ENCODE measurements at regions not wholly inside any gene's neighbourhood (a gene's known extent, or its start where the extent isn't known, plus 50 kb on each side); places are given as distances from the start of the nearest gene placed in this dataset.

- Histone ChIP-seq H3K4me1 (replicated peaks in 1 of 2) (no peaks in the 10 kb centered on the region), H3K4me3 (no peak overlapping the region), H3K27ac (no peak overlapping the region)
- in situ Hi-C loops (cut with MboI; ENCODE audit: low pct_unique_long_range_greater_than_20kb in 2 of 9, low sequenced_read_pairs in 9 of 9, unreplicated experiment in 9 of 9), result no loop called here
- ATAC-seq (replicated peaks in 6 of 8), result no peak
- WGBS, 10 experiments, result 20 to 89% (median 60%) methylated on average over 1 to 3 of the region's 3 CpGs; no CpG with 5 or more reads in 1 of the 10 experiments
Observed at GRCh38 chr4:189294574-189294973, 646.1 kb upstream of the FRG1 start.

GRCh38 chr4:189299706-189300105 is 641.0 kb upstream of the FRG1 start:
- Histone ChIP-seq H3K4me3 (no peak overlapping the region), H3K27ac (no peak overlapping the region), H3K4me1 (replicated peaks in 1 of 2) (peaks cover 7 to 9% of the 10 kb centered on the region in 2 donors)
- in situ Hi-C loops (cut with MboI; ENCODE audit: low pct_unique_long_range_greater_than_20kb in 2 of 9, low sequenced_read_pairs in 9 of 9, unreplicated experiment in 9 of 9), result no loop called here
- 7 to 100% (median 63%) methylated on average over 1 to 5 of the region's 5 CpGs; no CpG with 5 or more reads in 1 of the 10 experiments for WGBS, 10 experiments
- no peak for ATAC-seq (replicated peaks in 6 of 8)

GRCh38 chr4:189301692-189302091 is 639.0 kb upstream of the FRG1 start:
- H3K27ac ChIP-seq, result no peak overlapping the region
- WGBS, 10 experiments, result 0 to 92% (median 60%) methylated on average over 1 to 6 of the region's 9 CpGs; no CpG with 5 or more reads in 7 of the 10 experiments
- in situ Hi-C loops (cut with MboI; ENCODE audit: low pct_unique_long_range_greater_than_20kb in 2 of 9, low sequenced_read_pairs in 9 of 9, unreplicated experiment in 9 of 9), result no loop called here
- no peak for ATAC-seq (replicated peaks in 6 of 8)
- H3K4me1 ChIP-seq (replicated peaks in 1 of 2), result peaks cover 8 to 22% of the 10 kb centered on the region in 2 donors
- H3K4me3 ChIP-seq, result no peak overlapping the region

- ATAC-seq (replicated peaks in 6 of 8), result no peak
- 0 to 100% (median 83%) methylated on average over 1 to 8 of the region's 8 CpGs for WGBS, 10 experiments
- Histone ChIP-seq H3K4me3 (no peak overlapping the region), H3K27ac (no peak overlapping the region), H3K4me1 (replicated peaks in 1 of 2) (peaks cover 8 to 22% of the 10 kb centered on the region in 2 donors)
- in situ Hi-C loops (cut with MboI; ENCODE audit: low pct_unique_long_range_greater_than_20kb in 2 of 9, low sequenced_read_pairs in 9 of 9, unreplicated experiment in 9 of 9), result no loop called here
Observed at GRCh38 chr4:189302719-189303118, 638.0 kb upstream of the FRG1 start.

GRCh38 chr4:189304167-189304566 is 636.5 kb upstream of the FRG1 start:
- Histone ChIP-seq H3K4me3 (no peak overlapping the region), H3K4me1 (replicated peaks in 1 of 2) (peaks cover 8 to 22% of the 10 kb centered on the region in 2 donors), H3K27ac (no peak overlapping the region)
- peak in 4 of 8 experiments; percentile 27 to 79 (median 52) for ATAC-seq (replicated peaks in 6 of 8)
- WGBS, 10 experiments, result 18 to 83% (median 50%) methylated on average over 1 to 2 of the region's 2 CpGs; no CpG with 5 or more reads in 1 of the 10 experiments
- in situ Hi-C loops (cut with MboI; ENCODE audit: low pct_unique_long_range_greater_than_20kb in 2 of 9, low sequenced_read_pairs in 9 of 9, unreplicated experiment in 9 of 9), result no loop called here

GRCh38 chr4:189304809-189305208 is 635.9 kb upstream of the FRG1 start:
- no peak overlapping the region for H3K27ac ChIP-seq
- 0 to 60% (median 26%) methylated on average over 1 to 2 of the region's 2 CpGs; no CpG with 5 or more reads in 2 of the 10 experiments for WGBS, 10 experiments
- in situ Hi-C loops (cut with MboI; ENCODE audit: low pct_unique_long_range_greater_than_20kb in 2 of 9, low sequenced_read_pairs in 9 of 9, unreplicated experiment in 9 of 9), result no loop called here
- H3K4me1 ChIP-seq (replicated peaks in 1 of 2), result peaks cover 8 to 22% of the 10 kb centered on the region in 2 donors
- no peak overlapping the region for H3K4me3 ChIP-seq
- no peak for ATAC-seq (replicated peaks in 6 of 8)

- 0 to 80% (median 40%) methylated on average over 1 to 3 of the region's 3 CpGs; no CpG with 5 or more reads in 1 of the 10 experiments for WGBS, 10 experiments
- in situ Hi-C loops (cut with MboI; ENCODE audit: low pct_unique_long_range_greater_than_20kb in 2 of 9, low sequenced_read_pairs in 9 of 9, unreplicated experiment in 9 of 9), result no loop called here
- H3K4me1 ChIP-seq (replicated peaks in 1 of 2), result peaks cover 8 to 22% of the 10 kb centered on the region in 2 donors
- peak in 4 of 8 experiments; percentile 76 to 85 (median 84) for ATAC-seq (replicated peaks in 6 of 8)
- H3K4me3 ChIP-seq, result no peak overlapping the region
- H3K27ac ChIP-seq, result no peak overlapping the region
Observed at GRCh38 chr4:189305500-189305899, 635.2 kb upstream of the FRG1 start.

GRCh38 chr4:189311251-189311650 is 629.4 kb upstream of the FRG1 start:
- H3K4me1 ChIP-seq (replicated peaks in 1 of 2), result no peaks in the 10 kb centered on the region
- H3K4me3 ChIP-seq, result no peak overlapping the region
- WGBS, 10 experiments, result 0 to 60% (median 30%) methylated on average over 1 of the region's 1 CpG; no CpG with 5 or more reads in 2 of the 10 experiments
- in situ Hi-C loops (cut with MboI; ENCODE audit: low pct_unique_long_range_greater_than_20kb in 2 of 9, low sequenced_read_pairs in 9 of 9, unreplicated experiment in 9 of 9), result no loop called here
- ATAC-seq (replicated peaks in 6 of 8), result no peak
- no peak overlapping the region for H3K27ac ChIP-seq

- no peak for ATAC-seq (replicated peaks in 6 of 8)
- Histone ChIP-seq H3K4me1 (replicated peaks in 1 of 2) (no peaks in the 10 kb centered on the region), H3K4me3 (no peak overlapping the region), H3K27ac (no peak overlapping the region)
- WGBS, 10 experiments, result 0 to 100% (median 73%) methylated on average over 1 to 3 of the region's 4 CpGs; no CpG with 5 or more reads in 3 of the 10 experiments
- in situ Hi-C loops (cut with MboI; ENCODE audit: low pct_unique_long_range_greater_than_20kb in 2 of 9, low sequenced_read_pairs in 9 of 9, unreplicated experiment in 9 of 9), result no loop called here
Observed at GRCh38 chr4:189313064-189313463, 627.6 kb upstream of the FRG1 start.

GRCh38 chr4:189313861-189314513 is 626.7 kb upstream of the FRG1 start:
- 44 to 100% (median 94%) methylated on average over 1 to 5 of the region's 24 CpGs; no CpG with 5 or more reads in 7 of the 10 experiments for WGBS, 10 experiments
- in situ Hi-C loops (cut with MboI; ENCODE audit: low pct_unique_long_range_greater_than_20kb in 2 of 9, low sequenced_read_pairs in 9 of 9, unreplicated experiment in 9 of 9), result no loop called here
- Histone ChIP-seq H3K27ac (no peak overlapping the region), H3K4me3 (no peak overlapping the region), H3K4me1 (replicated peaks in 1 of 2) (no peaks in the 10 kb centered on the region)
- no peak for ATAC-seq (replicated peaks in 6 of 8)

- 13 to 94% (median 80%) methylated on average over 1 to 5 of the region's 6 CpGs; no CpG with 5 or more reads in 1 of the 10 experiments for WGBS, 10 experiments
- ATAC-seq (replicated peaks in 6 of 8), result no peak
- H3K4me1 ChIP-seq (replicated peaks in 1 of 2), result no peaks in the 10 kb centered on the region
- in situ Hi-C loops (cut with MboI; ENCODE audit: low pct_unique_long_range_greater_than_20kb in 2 of 9, low sequenced_read_pairs in 9 of 9, unreplicated experiment in 9 of 9), result no loop called here
- no peak overlapping the region for H3K4me3 ChIP-seq
- H3K27ac ChIP-seq, result no peak overlapping the region
Observed at GRCh38 chr4:189322426-189322825, 618.2 kb upstream of the FRG1 start.

GRCh38 chr4:189341881-189342280 is 598.8 kb upstream of the FRG1 start:
- H3K4me3 ChIP-seq, result no peak overlapping the region
- in situ Hi-C loops (cut with MboI; ENCODE audit: low pct_unique_long_range_greater_than_20kb in 2 of 9, low sequenced_read_pairs in 9 of 9, unreplicated experiment in 9 of 9), result no loop called here
- no peak overlapping the region for H3K27ac ChIP-seq
- no peak for ATAC-seq (replicated peaks in 6 of 8)
- WGBS, 10 experiments, result 0 to 100% (median 88%) methylated on average over 1 to 3 of the region's 3 CpGs; no CpG with 5 or more reads in 1 of the 10 experiments
- no peaks in the 10 kb centered on the region for H3K4me1 ChIP-seq (replicated peaks in 1 of 2)

GRCh38 chr4:189355590-189355989 is 585.1 kb upstream of the FRG1 start:
- no peak for ATAC-seq (replicated peaks in 6 of 8)
- Histone ChIP-seq H3K4me1 (replicated peaks in 1 of 2) (no peaks in the 10 kb centered on the region), H3K4me3 (no peak overlapping the region), H3K27ac (no peak overlapping the region)
- 33 to 100% (median 85%) methylated on average over 1 to 19 of the region's 33 CpGs; no CpG with 5 or more reads in 4 of the 10 experiments for WGBS, 10 experiments
- in situ Hi-C loops (cut with MboI; ENCODE audit: low pct_unique_long_range_greater_than_20kb in 2 of 9, low sequenced_read_pairs in 9 of 9, unreplicated experiment in 9 of 9), result no loop called here

- in situ Hi-C loops (cut with MboI; ENCODE audit: low pct_unique_long_range_greater_than_20kb in 2 of 9, low sequenced_read_pairs in 9 of 9, unreplicated experiment in 9 of 9), result no loop called here
- Histone ChIP-seq H3K4me3 (no peak overlapping the region), H3K27ac (no peak overlapping the region), H3K4me1 (replicated peaks in 1 of 2) (no peaks in the 10 kb centered on the region)
- no peak for ATAC-seq (replicated peaks in 6 of 8)
- 4 to 100% (median 75%) methylated on average over 1 to 5 of the region's 7 CpGs; no CpG with 5 or more reads in 4 of the 10 experiments for WGBS, 10 experiments
Observed at GRCh38 chr4:189362364-189362763, 578.3 kb upstream of the FRG1 start.

Measured in motor neuron (in vitro differentiated cells).